HEK293 (cell line): ENCODE measurements at regions not wholly inside any gene's neighbourhood (a gene's known extent, or its start where the extent isn't known, plus 50 kb on each side); places are given as distances from the start of the nearest gene placed in this dataset.

Experiments used
- CTCF ChIA-PET: fragments of 350-600 bp; formaldehyde crosslinking; extraction: SDS; loops from one replicate; lab custom pipeline; 2021; ENCODE audit warnings: antibody characterized with exemption; lab: Yijun Ruan, JAX
- POLR2A ChIA-PET: fragments of 300-600 bp; formaldehyde crosslinking; extraction: SDS; loops from one replicate; lab custom pipeline; 2020; ENCODE audit warnings: antibody characterized with exemption, inconsistent platforms; lab: Yijun Ruan, JAX
- H3K27ac ChIP-seq: fragments of 200-500 bp; sonication (Bioruptor generic); 2 replicates; pipeline ENCODE4 v1.5.1; 2014; ENCODE audit warnings: low read depth, low read length, control low read depth, inconsistent platforms; ENCODE audit errors: extremely low read depth
- H3K36me3 ChIP-seq, 2 experiments: fragments of 200-500 bp in 1 of 2; sonication (Bioruptor generic) in 1 of 2; 1 replicate in 1 of 2; 2 replicates in 1 of 2; pipeline ENCODE4 v1.5.1; 2014 to 2017; ENCODE audit warnings: inconsistent platforms in 2 of 2, low read length in 2 of 2; ENCODE audit not compliant: control insufficient read depth in 2 of 2, insufficient read depth in 1 of 2
- H3K4me1 ChIP-seq: fragments of 200-500 bp; sonication (Bioruptor generic); 2 replicates; pipeline ENCODE4 v1.5.1; 2014; ENCODE audit warnings: mild to moderate bottlenecking, low read length, inconsistent platforms; ENCODE audit not compliant: control insufficient read depth, insufficient read depth
- H3K4me3 ChIP-seq: 2 replicates; pipeline ENCODE4 v1.5.1; 2011; ENCODE audit warnings: low read depth, mild to moderate bottlenecking, control low read depth, low read length, moderate library complexity
- H3K9me3 ChIP-seq: fragments of 200-500 bp; sonication (Bioruptor generic); 2 replicates; pipeline ENCODE4 v1.5.1; 2014; ENCODE audit warnings: low read depth, low read length, inconsistent platforms; ENCODE audit not compliant: control insufficient read depth, insufficient read depth
- EGR2 ChIP-seq: fragments of 450-650 bp; formaldehyde crosslinking; IDR thresholded peaks from 2 replicates; pipeline ENCODE4 v1.5.1; 2016; ENCODE audit warnings: low read depth, missing biosample characterization, missing genetic modification characterization
- HOXA7 ChIP-seq: sonication (generic); formaldehyde crosslinking; IDR thresholded peaks from 2 replicates; pipeline ENCODE4 v1.8.1; 2022; ENCODE audit warnings: missing genetic modification reagents, borderline replicate concordance
- RBAK ChIP-seq: fragments of 450-650 bp; formaldehyde crosslinking; IDR thresholded peaks from 2 replicates; pipeline ENCODE4 v1.5.1; 2016; ENCODE audit warnings: missing biosample characterization, missing genetic modification characterization
- TRIM28 ChIP-seq: IDR thresholded peaks from 2 replicates; pipeline ENCODE4 v1.6.1; 2011; ENCODE audit warnings: low read length, control low read depth, borderline replicate concordance
- ZBTB20 ChIP-seq: fragments of 450-650 bp; formaldehyde crosslinking; IDR thresholded peaks from 2 replicates; pipeline ENCODE4 v1.5.1; 2016; ENCODE audit warnings: missing biosample characterization, missing genetic modification characterization
- ZNF10 ChIP-seq: fragments of 450-650 bp; formaldehyde crosslinking; IDR thresholded peaks from 2 replicates; pipeline ENCODE4 v1.5.1; 2017; ENCODE audit warnings: missing biosample characterization, missing genetic modification characterization
- ZNF155 ChIP-seq: fragments of 450-650 bp; formaldehyde crosslinking; IDR thresholded peaks from 2 replicates; pipeline ENCODE4 v1.5.1; 2016; ENCODE audit warnings: missing biosample characterization, missing genetic modification characterization
- ZNF16 ChIP-seq: fragments of 450-650 bp; formaldehyde crosslinking; IDR thresholded peaks from 2 replicates; pipeline ENCODE4 v1.5.1; 2016; ENCODE audit warnings: low read depth, missing biosample characterization, missing genetic modification characterization
- ZNF18 ChIP-seq: fragments of 450-650 bp; formaldehyde crosslinking; IDR thresholded peaks from 2 replicates; pipeline ENCODE4 v1.5.1; 2016; ENCODE audit warnings: missing biosample characterization, missing genetic modification characterization
- ZNF19 ChIP-seq: fragments of 450-650 bp; formaldehyde crosslinking; IDR thresholded peaks from 2 replicates; pipeline ENCODE4; 2016; ENCODE audit warnings: missing biosample characterization, missing genetic modification characterization, low read depth
- ZNF274 ChIP-seq, 2 experiments: fragments of 200-500 bp in 1 of 2; fragments of 450-650 bp in 1 of 2; sonication (Bioruptor generic) in 1 of 2; formaldehyde crosslinking in 1 of 2; IDR thresholded peaks; 2 replicates each; pipeline versions ENCODE4 v1.5.1 to v1.6.1; 2014 to 2016; ENCODE audit warnings: borderline replicate concordance in 1 of 2, inconsistent platforms in 1 of 2, low read length in 1 of 2, missing biosample characterization in 1 of 2, missing genetic modification characterization in 1 of 2
- ZNF280C ChIP-seq: fragments of 450-650 bp; formaldehyde crosslinking; IDR thresholded peaks from 2 replicates; pipeline ENCODE4 v1.5.1; 2016; ENCODE audit warnings: missing biosample characterization, missing genetic modification characterization
- ZNF37A ChIP-seq: fragments of 450-650 bp; IDR thresholded peaks from 2 replicates; pipeline ENCODE4 v1.5.1; 2018; ENCODE audit warnings: missing biosample characterization, missing genetic modification characterization
- ZNF670 ChIP-seq: fragments of 450-650 bp; formaldehyde crosslinking; IDR thresholded peaks from 2 replicates; pipeline ENCODE4 v1.5.1; 2016; ENCODE audit warnings: missing biosample characterization, missing genetic modification characterization, low read depth
- ZSCAN16 ChIP-seq: fragments of 450-650 bp; formaldehyde crosslinking; IDR thresholded peaks from 2 replicates; pipeline ENCODE4 v1.5.1; 2016; ENCODE audit warnings: missing biosample characterization, missing genetic modification characterization
- TF ChIP-seq, protein P1 (sequence below): fragments of 450-650 bp; formaldehyde crosslinking; IDR thresholded peaks from 2 replicates; pipeline ENCODE4 v1.5.1; 2016; ENCODE audit warnings: missing biosample characterization, missing genetic modification characterization
- TF ChIP-seq, protein P2 (sequence below): fragments of 450-650 bp; formaldehyde crosslinking; IDR thresholded peaks from 2 replicates; pipeline ENCODE4 v1.5.1; 2016; ENCODE audit warnings: missing biosample characterization, missing genetic modification characterization, borderline replicate concordance

DNA sequence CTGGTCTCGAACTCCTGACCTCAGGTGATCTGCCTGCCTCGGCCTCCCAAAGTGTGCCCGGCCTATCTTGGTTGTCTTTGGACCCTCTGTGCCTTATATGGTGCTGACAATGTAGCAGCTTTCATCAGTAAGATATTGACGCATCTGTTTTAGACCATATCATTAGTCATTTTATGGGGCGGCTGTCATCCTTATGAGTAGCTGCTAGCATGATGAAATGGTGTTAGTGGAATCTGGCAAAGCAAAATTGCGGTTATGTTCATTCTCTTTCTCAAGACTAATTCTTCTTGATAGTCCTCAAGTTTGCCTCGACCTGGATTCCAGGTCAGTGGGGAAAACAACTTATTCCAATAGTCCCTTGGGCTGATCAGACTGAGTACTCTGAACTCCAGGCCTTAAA is 199.9 kb downstream of the PRDM2 start (continued):
- TF ChIP-seq ZNF155 (tag by site-specific recombination) (no peak), ZNF37A (tag by site-specific recombination) (no peak), TRIM28 (no peak)
- TF ChIP-seq, protein P1, sequence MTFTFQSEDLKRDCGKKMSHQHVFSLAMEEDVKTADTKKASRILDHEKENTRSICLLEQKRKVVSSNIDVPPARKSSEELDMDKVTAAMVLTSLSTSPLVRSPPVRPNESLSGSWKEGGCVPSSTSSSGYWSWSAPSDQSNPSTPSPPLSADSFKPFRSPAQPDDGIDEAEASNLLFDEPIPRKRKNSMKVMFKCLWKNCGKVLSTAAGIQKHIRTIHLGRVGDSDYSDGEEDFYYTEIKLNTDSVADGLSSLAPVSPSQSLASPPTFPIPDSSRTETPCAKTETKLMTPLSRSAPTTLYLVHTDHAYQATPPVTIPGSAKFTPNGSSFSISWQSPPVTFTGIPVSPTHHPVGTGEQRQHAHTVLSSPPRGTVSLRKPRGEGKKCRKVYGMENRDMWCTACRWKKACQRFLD (tag by site-specific recombination), result no peak
- TF ChIP-seq, all 188 proteins: peak for 0

- Histone ChIP-seq H3K27ac (no peak overlapping the region), H3K36me3 (no peaks in the 10 kb centered on the region), H3K4me3 (no peak overlapping the region), H3K9me3 (no peaks in the 10 kb centered on the region), H3K4me1 (no peaks in the 10 kb centered on the region)
- ChIA-PET CTCF (no interaction called here), POLR2A (no interaction called here)
- TF ChIP-seq HOXA7 (no peak), ZBTB20 (tag by site-specific recombination) (no peak), ZNF16 (no peak), ZNF19 (no peak)
These were observed 200.6 kb downstream of the PRDM2 start for GRCh38 chr1:13900583-13900982.

DNA sequence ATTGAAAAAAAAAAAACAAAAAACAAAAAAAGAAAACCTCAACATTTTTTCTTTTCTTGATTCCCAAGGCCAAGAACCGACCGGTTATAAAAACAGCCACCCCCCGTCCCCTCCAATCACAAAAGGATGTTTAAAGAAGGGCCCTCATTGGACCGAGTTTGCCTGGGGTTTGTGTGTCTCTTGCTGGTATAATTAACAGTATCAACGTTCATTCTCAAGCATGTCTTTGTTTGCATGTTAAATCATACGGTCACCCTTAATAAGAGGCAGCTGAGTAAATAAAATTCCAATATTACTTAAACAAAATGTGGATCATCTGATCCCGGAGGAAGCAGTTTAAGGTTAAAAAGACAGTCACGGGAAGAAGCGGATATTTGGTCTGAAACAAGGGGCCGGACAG is 201.1 kb downstream of the PRDM2 start:
- POLR2A ChIA-PET, result no interaction called here
- no peaks in the 10 kb centered on the region for H3K9me3 ChIP-seq
- H3K4me3 ChIP-seq, result no peak overlapping the region
- TF ChIP-seq ZNF10 (tag by site-specific recombination), result no peak
- TF ChIP-seq EGR2 (tag by site-specific recombination), result no peak
- no peak for TF ChIP-seq ZNF274 (IDR thresholded peaks at IDR 0.05; ENCODE audit: low read length)
- TF ChIP-seq ZNF274 (tag by site-specific recombination; IDR thresholded peaks at IDR 0.05; ENCODE audit: borderline replicate concordance), result no peak
- TF ChIP-seq ZSCAN16, result no peak
- TF ChIP-seq RBAK, result no peak
- no peak for TF ChIP-seq ZNF18
- TF ChIP-seq ZNF280C (tag by site-specific recombination), result no peak
- no peak for TF ChIP-seq ZNF670 (tag by site-specific recombination)
- TF ChIP-seq, protein P2, sequence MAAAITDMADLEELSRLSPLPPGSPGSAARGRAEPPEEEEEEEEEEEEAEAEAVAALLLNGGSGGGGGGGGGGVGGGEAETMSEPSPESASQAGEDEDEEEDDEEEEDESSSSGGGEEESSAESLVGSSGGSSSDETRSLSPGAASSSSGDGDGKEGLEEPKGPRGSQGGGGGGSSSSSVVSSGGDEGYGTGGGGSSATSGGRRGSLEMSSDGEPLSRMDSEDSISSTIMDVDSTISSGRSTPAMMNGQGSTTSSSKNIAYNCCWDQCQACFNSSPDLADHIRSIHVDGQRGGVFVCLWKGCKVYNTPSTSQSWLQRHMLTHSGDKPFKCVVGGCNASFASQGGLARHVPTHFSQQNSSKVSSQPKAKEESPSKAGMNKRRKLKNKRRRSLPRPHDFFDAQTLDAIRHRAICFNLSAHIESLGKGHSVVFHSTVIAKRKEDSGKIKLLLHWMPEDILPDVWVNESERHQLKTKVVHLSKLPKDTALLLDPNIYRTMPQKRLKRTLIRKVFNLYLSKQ (tag by site-specific recombination), result no peak
- no peaks in the 10 kb centered on the region for H3K36me3 ChIP-seq
- H3K27ac ChIP-seq, result no peak overlapping the region
- H3K4me1 ChIP-seq, result no peaks in the 10 kb centered on the region
- CTCF ChIA-PET, result no interaction called here
